ENCODE measurements at regions not wholly inside any gene's neighbourhood (a gene's known extent, or its start where the extent isn't known, plus 50 kb on each side); places are given as distances from the start of the nearest gene placed in this dataset.

- H3K4me3 ChIP-seq (ENCODE audit: insufficient read depth, low read length): no peak overlapping the region
- no peaks in the 10 kb centered on the region for H3K9me3 ChIP-seq (ENCODE audit: low read depth, low read length)
- H3K27ac ChIP-seq (ENCODE audit: low read depth, low read length): no peak overlapping the region
- H3K36me3 ChIP-seq (ENCODE audit: insufficient read depth, low read length): no peaks in the 10 kb centered on the region
- H3K4me2 ChIP-seq (ENCODE audit: insufficient read depth, low read length): no peak overlapping the region
- no peaks in the 10 kb centered on the region for H3K27me3 ChIP-seq (ENCODE audit: insufficient read depth, low read length)
- no peak for DNase-seq (ENCODE audit: insufficient read length, low spot score, missing footprints)
- no peaks in the 10 kb centered on the region for H3K4me1 ChIP-seq (ENCODE audit: insufficient read depth, low read length)
- no peak overlapping the region for H2AFZ ChIP-seq (ENCODE audit: low read length)
- no peaks in the 10 kb centered on the region for H3K79me2 ChIP-seq (ENCODE audit: insufficient read depth, low read length)
- TF ChIP-seq CTCF (IDR thresholded peaks at IDR 0.05; ENCODE audit: extremely low read depth, low read depth, low read length): no peak
- no peaks in the 10 kb centered on the region for H4K20me1 ChIP-seq (ENCODE audit: insufficient read depth, low read length)
These were observed 230.2 kb downstream of the TENT4A start for GRCh38 chr5:6943197-6944112.

GRCh38 chr5:6948562-6948961, 235.3 kb downstream of the TENT4A start:
- no peaks in the 10 kb centered on the region for H3K4me1 ChIP-seq (ENCODE audit: insufficient read depth, low read length)
- H3K4me2 ChIP-seq (ENCODE audit: insufficient read depth, low read length): no peak overlapping the region
- H3K9me3 ChIP-seq (ENCODE audit: low read depth, low read length): no peaks in the 10 kb centered on the region
- H3K4me3 ChIP-seq (ENCODE audit: insufficient read depth, low read length): no peak overlapping the region
- H3K79me2 ChIP-seq (ENCODE audit: insufficient read depth, low read length): no peaks in the 10 kb centered on the region
- no peak for DNase-seq (ENCODE audit: insufficient read length, low spot score, missing footprints)
- no peak overlapping the region for H2AFZ ChIP-seq (ENCODE audit: low read length)
- TF ChIP-seq CTCF (IDR thresholded peaks at IDR 0.05; ENCODE audit: extremely low read depth, low read depth, low read length): no peak
- H3K36me3 ChIP-seq (ENCODE audit: insufficient read depth, low read length): no peaks in the 10 kb centered on the region
- H3K27me3 ChIP-seq (ENCODE audit: insufficient read depth, low read length): no peaks in the 10 kb centered on the region
- H4K20me1 ChIP-seq (ENCODE audit: insufficient read depth, low read length): no peaks in the 10 kb centered on the region
- H3K27ac ChIP-seq (ENCODE audit: low read depth, low read length): no peak overlapping the region

GRCh38 chr5:6949230-6949629, 236.0 kb downstream of the TENT4A start:
- Histone ChIP-seq H3K79me2 (ENCODE audit: insufficient read depth, low read length) (no peaks in the 10 kb centered on the region), H4K20me1 (ENCODE audit: insufficient read depth, low read length) (no peaks in the 10 kb centered on the region), H3K4me3 (ENCODE audit: insufficient read depth, low read length) (no peak overlapping the region), H3K9me3 (ENCODE audit: low read depth, low read length) (no peaks in the 10 kb centered on the region), H3K36me3 (ENCODE audit: insufficient read depth, low read length) (no peaks in the 10 kb centered on the region), H2AFZ (ENCODE audit: low read length) (no peak overlapping the region), H3K27ac (ENCODE audit: low read depth, low read length) (no peak overlapping the region), H3K27me3 (ENCODE audit: insufficient read depth, low read length) (no peaks in the 10 kb centered on the region), H3K4me1 (ENCODE audit: insufficient read depth, low read length) (no peaks in the 10 kb centered on the region), H3K4me2 (ENCODE audit: insufficient read depth, low read length) (no peak overlapping the region)
- DNase-seq (ENCODE audit: insufficient read length, low spot score, missing footprints): no peak
- no peak for TF ChIP-seq CTCF (IDR thresholded peaks at IDR 0.05; ENCODE audit: extremely low read depth, low read depth, low read length)

DNA sequence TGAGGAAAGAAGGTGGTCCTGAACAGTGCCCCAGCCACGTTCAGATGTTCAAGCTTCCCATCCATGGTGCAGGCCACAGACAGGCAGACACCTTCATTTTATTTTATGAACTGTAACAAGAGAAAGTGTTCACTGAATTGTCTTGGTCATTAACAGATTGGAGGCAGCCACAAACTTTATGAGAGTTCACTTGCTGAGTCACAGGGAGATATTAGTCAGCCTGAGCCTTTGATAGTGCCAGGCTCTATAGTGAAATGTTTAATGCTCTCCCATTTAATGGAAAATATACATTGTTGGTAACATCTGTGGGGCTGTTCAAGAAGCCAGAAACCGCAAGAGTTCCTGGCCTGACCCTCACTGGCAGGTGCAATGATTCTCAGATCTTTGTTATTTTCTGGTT, 237.0 kb downstream of the TENT4A start:
- H2AFZ ChIP-seq (ENCODE audit: low read length): no peak overlapping the region
- H3K4me2 ChIP-seq (ENCODE audit: insufficient read depth, low read length): no peak overlapping the region
- H3K4me1 ChIP-seq (ENCODE audit: insufficient read depth, low read length): no peaks in the 10 kb centered on the region
- no peak overlapping the region for H3K4me3 ChIP-seq (ENCODE audit: insufficient read depth, low read length)
- no peak overlapping the region for H3K27ac ChIP-seq (ENCODE audit: low read depth, low read length)
- H3K79me2 ChIP-seq (ENCODE audit: insufficient read depth, low read length): no peaks in the 10 kb centered on the region
- no peaks in the 10 kb centered on the region for H3K9me3 ChIP-seq (ENCODE audit: low read depth, low read length)
- no peak for TF ChIP-seq CTCF (IDR thresholded peaks at IDR 0.05; ENCODE audit: extremely low read depth, low read depth, low read length)
- no peaks in the 10 kb centered on the region for H3K36me3 ChIP-seq (ENCODE audit: insufficient read depth, low read length)
- no peaks in the 10 kb centered on the region for H3K27me3 ChIP-seq (ENCODE audit: insufficient read depth, low read length)
- DNase-seq (ENCODE audit: insufficient read length, low spot score, missing footprints): no peak
- no peaks in the 10 kb centered on the region for H4K20me1 ChIP-seq (ENCODE audit: insufficient read depth, low read length)
